AG04450 (cell line): ENCODE measurements at regions not wholly inside any gene's neighbourhood (a gene's known extent, or its start where the extent isn't known, plus 50 kb on each side); places are given as distances from the start of the nearest gene placed in this dataset.
"Not testable (repeated sequence)": the region's sequence is repeated elsewhere in the genome, so short reads cannot be mapped to it uniquely, and the experiment has no call there.

ENCODE experiments used
- CTCF ChIA-PET: fragments of 300-600, 350-600 bp; formaldehyde crosslinking; extraction: SDS; loops from one replicate; lab custom pipeline; 2022; ENCODE audit warnings: antibody characterized with exemption, inconsistent platforms; lab: Charles Lee
- POLR2A ChIA-PET: fragments of 350-600 bp; formaldehyde crosslinking; extraction: SDS; loops from one replicate; lab custom pipeline; 2021; ENCODE audit warnings: antibody characterized with exemption, inconsistent platforms; lab: Yijun Ruan, JAX
- DNase-seq: peaks from one replicate; pipeline ENCODE4 v3.0.0-alpha.2; 2011; ENCODE audit warnings: low read depth, low spot score
- H3K27ac ChIP-seq: one replicate; pipeline ENCODE4 v1.5.1; 2012; ENCODE audit warnings: low read depth, low read length, control low read depth
- H3K27me3 ChIP-seq: one replicate; pipeline ENCODE4 v1.6.0; 2012; ENCODE audit warnings: low read length; ENCODE audit not compliant: control insufficient read depth, insufficient read depth
- H3K4me3 ChIP-seq: 2 replicates; pipeline ENCODE4 v1.5.1; 2011; ENCODE audit warnings: mild to moderate bottlenecking, low read depth, low read length, control low read depth
- H3K9me3 ChIP-seq: 2 replicates; pipeline ENCODE4 v1.5.1; 2012; ENCODE audit warnings: low read length; ENCODE audit not compliant: control insufficient read depth, insufficient read depth
- TF ChIP-seq, protein P1 (sequence below): IDR thresholded peaks from 2 replicates; pipeline ENCODE4 v1.5.1; 2011; ENCODE audit warnings: low read depth, low read length, control low read depth, inconsistent platforms

DNA sequence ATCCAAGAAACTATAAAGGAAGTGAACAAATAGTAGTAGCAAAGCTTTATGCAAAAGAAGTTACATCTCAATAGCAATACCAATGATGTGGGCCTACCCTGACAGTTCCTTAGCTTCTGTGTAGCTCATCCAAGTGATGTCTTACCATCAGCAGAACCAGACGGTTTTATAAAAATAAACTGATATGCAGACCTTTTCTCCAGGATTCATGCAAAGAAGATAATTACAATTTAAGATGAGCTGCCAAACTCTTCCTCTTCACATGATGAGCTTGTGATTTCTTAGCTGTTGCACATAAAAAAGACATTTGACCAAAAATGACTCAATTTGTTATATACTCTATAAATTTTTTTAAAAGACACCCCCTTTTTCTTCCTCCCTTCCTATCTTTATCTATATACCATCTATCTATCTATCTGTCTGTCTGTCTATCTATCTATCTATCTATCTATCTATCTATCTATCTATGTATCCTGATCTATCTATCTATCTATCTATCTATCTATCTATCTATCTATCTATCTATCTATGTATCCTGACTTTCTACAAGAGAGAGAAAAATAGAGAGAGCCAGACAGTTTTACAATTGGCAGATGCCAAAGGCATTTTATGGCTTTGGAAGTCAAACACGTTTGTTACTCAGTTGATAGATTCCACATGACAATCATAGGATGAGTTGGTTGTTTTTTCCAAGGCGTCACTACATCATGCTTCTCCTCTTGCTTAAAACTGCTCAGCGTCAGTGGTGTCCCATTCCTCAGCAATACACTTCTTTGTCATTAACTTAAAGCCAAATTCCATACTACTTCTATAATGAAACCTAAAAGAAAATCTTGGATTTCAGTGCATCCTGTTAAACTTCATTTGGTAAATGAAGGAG is 65.9 kb upstream of the ACTR3 start:
- H3K27me3 ChIP-seq = no peaks in the 10 kb centered on the region
- ChIA-PET CTCF (no interaction called here), POLR2A (no interaction called here)
- no peak for DNase-seq
- no peak overlapping the region for H3K4me3 ChIP-seq
- no peak overlapping the region for H3K27ac ChIP-seq
- no peaks in the 10 kb centered on the region for H3K9me3 ChIP-seq
- TF ChIP-seq, protein P1, sequence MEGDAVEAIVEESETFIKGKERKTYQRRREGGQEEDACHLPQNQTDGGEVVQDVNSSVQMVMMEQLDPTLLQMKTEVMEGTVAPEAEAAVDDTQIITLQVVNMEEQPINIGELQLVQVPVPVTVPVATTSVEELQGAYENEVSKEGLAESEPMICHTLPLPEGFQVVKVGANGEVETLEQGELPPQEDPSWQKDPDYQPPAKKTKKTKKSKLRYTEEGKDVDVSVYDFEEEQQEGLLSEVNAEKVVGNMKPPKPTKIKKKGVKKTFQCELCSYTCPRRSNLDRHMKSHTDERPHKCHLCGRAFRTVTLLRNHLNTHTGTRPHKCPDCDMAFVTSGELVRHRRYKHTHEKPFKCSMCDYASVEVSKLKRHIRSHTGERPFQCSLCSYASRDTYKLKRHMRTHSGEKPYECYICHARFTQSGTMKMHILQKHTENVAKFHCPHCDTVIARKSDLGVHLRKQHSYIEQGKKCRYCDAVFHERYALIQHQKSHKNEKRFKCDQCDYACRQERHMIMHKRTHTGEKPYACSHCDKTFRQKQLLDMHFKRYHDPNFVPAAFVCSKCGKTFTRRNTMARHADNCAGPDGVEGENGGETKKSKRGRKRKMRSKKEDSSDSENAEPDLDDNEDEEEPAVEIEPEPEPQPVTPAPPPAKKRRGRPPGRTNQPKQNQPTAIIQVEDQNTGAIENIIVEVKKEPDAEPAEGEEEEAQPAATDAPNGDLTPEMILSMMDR = no peak

DNA sequence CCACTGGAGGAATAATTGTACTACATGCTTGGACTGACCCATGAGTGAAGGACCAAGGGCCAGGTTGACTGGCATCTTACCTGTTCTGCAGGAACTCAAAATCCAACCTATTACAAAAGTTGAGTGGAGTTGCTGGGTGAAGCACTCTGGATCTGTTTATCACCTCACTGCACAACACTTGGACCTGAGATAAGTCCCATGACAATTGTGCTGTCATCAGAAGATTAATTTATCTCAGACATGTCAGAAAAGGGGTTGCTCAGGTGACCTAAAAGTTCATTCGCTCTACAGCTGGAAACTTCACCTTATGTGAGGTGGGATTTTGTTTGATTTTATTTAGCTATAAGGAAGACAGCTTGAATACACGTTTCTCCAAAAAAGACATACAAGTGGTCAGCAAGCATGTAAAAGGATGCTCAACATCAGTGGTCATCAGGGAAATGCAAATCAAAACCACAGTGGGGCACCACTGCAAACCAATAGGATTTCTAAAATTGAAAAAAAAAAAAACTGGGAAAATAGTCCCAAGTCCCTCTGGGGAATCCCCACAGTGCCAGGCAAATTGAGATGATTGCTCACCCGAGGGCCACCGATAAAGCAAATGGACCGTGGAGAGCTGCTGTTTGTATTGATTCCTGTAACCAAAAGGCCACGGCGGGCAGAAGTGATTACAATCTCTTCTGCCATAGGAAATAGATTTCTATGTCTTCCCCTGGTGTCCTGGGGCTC is 65.8 kb upstream of the SLC35F5 start:
- ChIA-PET CTCF (no interaction called here), POLR2A (interaction anchor here (0.7 kb wide), 1 partner anchor 9 kb away, joined by 9 read pairs; no protein-coding TSS in a partner anchor)
- H3K9me3 ChIP-seq = no peaks in the 10 kb centered on the region
- no peak overlapping the region for H3K4me3 ChIP-seq
- no peaks in the 10 kb centered on the region for H3K27me3 ChIP-seq
- TF ChIP-seq, protein P1 = no peak
- H3K27ac ChIP-seq = no peak overlapping the region
- no peak for DNase-seq

DNA sequence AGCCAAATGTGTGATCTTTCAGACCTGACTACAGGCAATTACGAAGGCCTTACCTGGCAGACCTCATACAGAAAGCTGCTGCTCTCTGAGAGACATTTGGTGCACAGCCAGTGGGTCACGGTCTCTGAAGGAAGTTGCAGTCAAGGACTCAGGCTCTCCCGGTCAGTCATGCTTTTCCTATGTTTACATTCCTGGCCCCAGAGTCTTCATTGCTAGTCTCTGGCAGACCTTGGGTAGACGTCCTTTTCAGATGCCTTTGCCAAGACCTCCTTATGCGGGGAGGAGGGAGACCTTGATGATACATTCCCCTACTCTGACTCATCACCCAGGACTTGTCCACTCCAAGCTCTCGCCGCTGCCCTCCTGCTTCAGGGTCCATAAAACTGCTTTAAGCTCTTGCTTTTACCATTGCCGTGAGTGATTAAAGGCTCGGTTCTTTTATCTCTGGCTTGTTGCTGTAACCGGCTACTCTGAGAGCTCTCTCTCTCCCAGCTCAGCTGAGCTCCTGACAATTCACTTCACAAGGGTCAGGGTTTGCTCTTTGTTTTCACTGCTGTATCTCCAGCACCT is 62.0 kb upstream of the SLC35F5 start:
- peak overlapping the region; percentile 29; the same call in 1 of the 2 replicates for H3K4me3 ChIP-seq
- CTCF ChIA-PET = interaction anchor here (1.3 kb wide), 1 partner anchor 27 kb away, joined by 4 read pairs; no protein-coding TSS in a partner anchor

DNA sequence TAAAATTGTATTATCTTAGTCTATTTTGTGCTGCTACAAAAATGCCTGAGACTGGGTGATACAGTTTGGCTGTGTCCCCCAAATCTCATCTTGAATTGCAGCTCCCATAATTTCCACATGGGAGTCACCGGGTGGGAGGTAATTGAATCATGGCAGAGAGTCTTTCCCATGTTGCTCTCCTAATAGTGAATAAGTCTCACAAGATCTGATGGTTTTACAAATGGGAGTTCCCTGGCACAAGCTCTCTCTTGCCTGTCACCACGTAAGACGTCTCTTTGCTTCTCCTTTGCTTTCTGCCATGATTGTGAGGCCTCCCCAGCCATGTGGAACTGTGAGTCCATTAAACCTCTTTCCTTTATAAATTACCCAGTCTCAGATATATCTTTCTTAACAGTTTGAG is 57.0 kb upstream of the SLC35F5 start:
- H3K4me3 ChIP-seq, H3K27ac ChIP-seq, H3K9me3 ChIP-seq, POLR2A ChIA-PET, CTCF ChIA-PET, H3K27me3 ChIP-seq, DNase-seq: not testable (repeated sequence)

More for the DNA sequence above, 62.0 kb upstream of the SLC35F5 start:
- TF ChIP-seq, protein P1 = no peak
- no peaks in the 10 kb centered on the region for H3K27me3 ChIP-seq
- POLR2A ChIA-PET = interaction anchor here (0.5 to 1.3 kb wide), 6 partner anchors 28 to 71 kb away, joined by 3 to 8 read pairs (median 6); partner anchors contain the start of genes ACTR3 and SLC35F5
- H3K27ac ChIP-seq = peak overlapping the region; percentile 90
- H3K9me3 ChIP-seq = no peaks in the 10 kb centered on the region
- peak; percentile 98 for DNase-seq

DNA sequence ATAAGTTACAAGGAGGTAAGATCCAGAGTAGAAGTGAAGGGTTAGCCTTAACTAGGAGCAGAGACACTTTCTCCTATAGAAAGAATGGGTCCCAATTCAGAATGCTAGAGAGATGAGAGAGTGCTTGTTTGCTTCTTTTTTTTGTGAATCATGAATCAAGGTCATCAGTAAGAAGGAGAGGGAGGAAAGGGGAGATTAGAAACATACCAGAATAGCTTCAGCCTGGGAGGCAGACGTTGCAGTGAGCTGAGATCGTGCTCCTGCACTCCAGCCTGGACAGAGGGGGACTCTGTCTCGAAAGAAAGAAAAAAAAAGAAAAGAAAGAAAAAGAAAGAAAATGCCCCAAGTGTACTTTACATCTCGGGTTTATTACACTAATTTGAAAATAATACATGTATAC is 55.8 kb upstream of the SLC35F5 start:
- H3K27me3 ChIP-seq = no peaks in the 10 kb centered on the region
- H3K27ac ChIP-seq = no peak overlapping the region
- H3K9me3 ChIP-seq = no peaks in the 10 kb centered on the region; the same call in 1 of the 2 replicates
- no peak for DNase-seq
- H3K4me3 ChIP-seq = no peak overlapping the region
- ChIA-PET CTCF (no interaction called here), POLR2A (no interaction called here)
- TF ChIP-seq, protein P1 = no peak
